ENCODE measurements at regions not wholly inside any gene's neighbourhood (a gene's known extent, or its start where the extent isn't known, plus 50 kb on each side); places are given as distances from the start of the nearest gene placed in this dataset.

DNA sequence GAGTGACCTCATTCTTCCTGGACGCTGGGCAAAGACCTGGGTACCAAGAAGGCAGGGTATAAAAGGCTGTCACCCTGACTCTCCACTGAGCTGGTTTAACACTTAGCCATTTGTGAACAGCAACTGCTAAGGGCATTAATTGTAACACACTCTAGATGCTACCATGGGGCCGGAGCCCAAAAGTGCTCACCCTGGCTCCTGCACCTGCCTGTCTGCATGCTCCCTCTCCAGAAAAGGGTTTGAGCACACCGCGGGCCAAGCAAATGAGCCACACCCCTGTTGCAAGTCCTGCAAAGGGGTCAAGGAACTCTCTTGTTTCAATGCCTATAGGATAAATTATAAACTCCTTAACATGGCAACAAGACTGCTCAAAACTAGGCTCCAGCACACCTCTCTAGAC is 114.8 kb downstream of the TEX36 start:
- H3K9ac ChIP-seq (ENCODE audit: low read length): no peak overlapping the region
- no peak for ATAC-seq
- no peak overlapping the region for H3K4me3 ChIP-seq (replicated peaks in 1 of 2; ENCODE audit: low read depth in 1 of 2, low read length in 2 of 2)
- CTCF ChIA-PET: no interaction called here
- H3K9me2 ChIP-seq (ENCODE audit: insufficient read depth): no peaks in the 10 kb centered on the region
- no peaks in the 10 kb centered on the region for H3K27me3 ChIP-seq (ENCODE audit: insufficient read depth, low read length)
- intact Hi-C loops (cut with micrococcal nuclease): no loop called here
- H4K20me1 ChIP-seq (ENCODE audit: insufficient read depth): no peaks in the 10 kb centered on the region
- no TSS peak for BruUV-seq (replicated peaks)
- no peaks in the 10 kb centered on the region for H3K36me3 ChIP-seq (ENCODE audit: control insufficient read depth in 1 of 2, insufficient read depth in 2 of 2, low read length in 2 of 2)
- no peak overlapping the region for H2AFZ ChIP-seq (ENCODE audit: low read depth, low read length, poor library complexity, severe bottlenecking)
- no peaks in the 10 kb centered on the region for H3K4me1 ChIP-seq (ENCODE audit: control insufficient read depth in 1 of 2, insufficient read depth in 2 of 2, low read length in 2 of 2)
- TF ChIP-seq, protein P1, sequence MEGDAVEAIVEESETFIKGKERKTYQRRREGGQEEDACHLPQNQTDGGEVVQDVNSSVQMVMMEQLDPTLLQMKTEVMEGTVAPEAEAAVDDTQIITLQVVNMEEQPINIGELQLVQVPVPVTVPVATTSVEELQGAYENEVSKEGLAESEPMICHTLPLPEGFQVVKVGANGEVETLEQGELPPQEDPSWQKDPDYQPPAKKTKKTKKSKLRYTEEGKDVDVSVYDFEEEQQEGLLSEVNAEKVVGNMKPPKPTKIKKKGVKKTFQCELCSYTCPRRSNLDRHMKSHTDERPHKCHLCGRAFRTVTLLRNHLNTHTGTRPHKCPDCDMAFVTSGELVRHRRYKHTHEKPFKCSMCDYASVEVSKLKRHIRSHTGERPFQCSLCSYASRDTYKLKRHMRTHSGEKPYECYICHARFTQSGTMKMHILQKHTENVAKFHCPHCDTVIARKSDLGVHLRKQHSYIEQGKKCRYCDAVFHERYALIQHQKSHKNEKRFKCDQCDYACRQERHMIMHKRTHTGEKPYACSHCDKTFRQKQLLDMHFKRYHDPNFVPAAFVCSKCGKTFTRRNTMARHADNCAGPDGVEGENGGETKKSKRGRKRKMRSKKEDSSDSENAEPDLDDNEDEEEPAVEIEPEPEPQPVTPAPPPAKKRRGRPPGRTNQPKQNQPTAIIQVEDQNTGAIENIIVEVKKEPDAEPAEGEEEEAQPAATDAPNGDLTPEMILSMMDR (IDR thresholded peaks at IDR 0.05 in 2 of 3, conservative IDR thresholded peaks at IDR 0.05 in 1 of 3; ENCODE audit: borderline replicate concordance in 1 of 3, insufficient read depth in 1 of 3, low read depth in 2 of 3, low read length in 2 of 3): no peak
- TF ChIP-seq SIN3A (IDR thresholded peaks at IDR 0.05; ENCODE audit: low read depth) (no peak), ELF1 (IDR thresholded peaks at IDR 0.05; ENCODE audit: borderline replicate concordance, low read depth) (no peak), ZNF274 (IDR thresholded peaks at IDR 0.05; ENCODE audit: low read depth, low read length) (no peak), EZH2 (IDR thresholded peaks at IDR 0.05) (no peak), RAD21 (IDR thresholded peaks at IDR 0.05; ENCODE audit: low read depth) (no peak), ZFX (IDR thresholded peaks at IDR 0.05) (no peak)
- H3K79me2 ChIP-seq (ENCODE audit: insufficient read depth, low read length): no peaks in the 10 kb centered on the region
- RAD21 ChIA-PET (ENCODE audit: low non-redundant PET in 1 of 2, low total read pairs in 2 of 2, uncharacterized antibody in 2 of 2, unreplicated experiment in 2 of 2): no interaction called here
- H3K27ac ChIP-seq (ENCODE audit: low read depth, low read length): no peak overlapping the region
- POLR2A ChIA-PET: no interaction called here
- no peaks in the 10 kb centered on the region for H3K9me3 ChIP-seq (ENCODE audit: control insufficient read depth in 1 of 2, insufficient read depth in 1 of 2, low read depth in 1 of 2, low read length in 2 of 2)
- no peak for DNase-seq (ENCODE audit: low read depth, low spot score)
- no peak overlapping the region for H3K4me2 ChIP-seq (ENCODE audit: low read length)

GRCh38 chr10:125567529-125567928 is 115.4 kb downstream of the TEX36 start:
- no peaks in the 10 kb centered on the region for H3K79me2 ChIP-seq (ENCODE audit: insufficient read depth, low read length)
- no TSS peak for BruUV-seq (replicated peaks)
- no peaks in the 10 kb centered on the region for H3K9me3 ChIP-seq (ENCODE audit: control insufficient read depth in 1 of 2, insufficient read depth in 1 of 2, low read depth in 1 of 2, low read length in 2 of 2)
- ChIA-PET POLR2A (no interaction called here), RAD21 (ENCODE audit: low non-redundant PET in 1 of 2, low total read pairs in 2 of 2, uncharacterized antibody in 2 of 2, unreplicated experiment in 2 of 2) (no interaction called here), CTCF (no interaction called here)
- no peaks in the 10 kb centered on the region for H4K20me1 ChIP-seq (ENCODE audit: insufficient read depth)
- no peak overlapping the region for H2AFZ ChIP-seq (ENCODE audit: low read depth, low read length, poor library complexity, severe bottlenecking)
- intact Hi-C loops (cut with micrococcal nuclease): no loop called here
- no peaks in the 10 kb centered on the region for H3K27me3 ChIP-seq (ENCODE audit: insufficient read depth, low read length)
- H3K4me1 ChIP-seq (ENCODE audit: control insufficient read depth in 1 of 2, insufficient read depth in 2 of 2, low read length in 2 of 2): no peaks in the 10 kb centered on the region
- DNase-seq (ENCODE audit: low read depth, low spot score): no peak
- no peak overlapping the region for H3K4me2 ChIP-seq (ENCODE audit: low read length)
- H3K4me3 ChIP-seq (replicated peaks in 1 of 2; ENCODE audit: low read depth in 1 of 2, low read length in 2 of 2): no peak overlapping the region
- H3K9me2 ChIP-seq (ENCODE audit: insufficient read depth): no peaks in the 10 kb centered on the region
- ATAC-seq: no peak
- H3K36me3 ChIP-seq (ENCODE audit: control insufficient read depth in 1 of 2, insufficient read depth in 2 of 2, low read length in 2 of 2): no peaks in the 10 kb centered on the region
- H3K9ac ChIP-seq (ENCODE audit: low read length): no peak overlapping the region
- H3K27ac ChIP-seq (ENCODE audit: low read depth, low read length): no peak overlapping the region
- no peak for TF ChIP-seq EGR1 (IDR thresholded peaks at IDR 0.05; ENCODE audit: low read depth)
- TF ChIP-seq JUND (IDR thresholded peaks at IDR 0.05): no peak
- TF ChIP-seq, protein P2, sequence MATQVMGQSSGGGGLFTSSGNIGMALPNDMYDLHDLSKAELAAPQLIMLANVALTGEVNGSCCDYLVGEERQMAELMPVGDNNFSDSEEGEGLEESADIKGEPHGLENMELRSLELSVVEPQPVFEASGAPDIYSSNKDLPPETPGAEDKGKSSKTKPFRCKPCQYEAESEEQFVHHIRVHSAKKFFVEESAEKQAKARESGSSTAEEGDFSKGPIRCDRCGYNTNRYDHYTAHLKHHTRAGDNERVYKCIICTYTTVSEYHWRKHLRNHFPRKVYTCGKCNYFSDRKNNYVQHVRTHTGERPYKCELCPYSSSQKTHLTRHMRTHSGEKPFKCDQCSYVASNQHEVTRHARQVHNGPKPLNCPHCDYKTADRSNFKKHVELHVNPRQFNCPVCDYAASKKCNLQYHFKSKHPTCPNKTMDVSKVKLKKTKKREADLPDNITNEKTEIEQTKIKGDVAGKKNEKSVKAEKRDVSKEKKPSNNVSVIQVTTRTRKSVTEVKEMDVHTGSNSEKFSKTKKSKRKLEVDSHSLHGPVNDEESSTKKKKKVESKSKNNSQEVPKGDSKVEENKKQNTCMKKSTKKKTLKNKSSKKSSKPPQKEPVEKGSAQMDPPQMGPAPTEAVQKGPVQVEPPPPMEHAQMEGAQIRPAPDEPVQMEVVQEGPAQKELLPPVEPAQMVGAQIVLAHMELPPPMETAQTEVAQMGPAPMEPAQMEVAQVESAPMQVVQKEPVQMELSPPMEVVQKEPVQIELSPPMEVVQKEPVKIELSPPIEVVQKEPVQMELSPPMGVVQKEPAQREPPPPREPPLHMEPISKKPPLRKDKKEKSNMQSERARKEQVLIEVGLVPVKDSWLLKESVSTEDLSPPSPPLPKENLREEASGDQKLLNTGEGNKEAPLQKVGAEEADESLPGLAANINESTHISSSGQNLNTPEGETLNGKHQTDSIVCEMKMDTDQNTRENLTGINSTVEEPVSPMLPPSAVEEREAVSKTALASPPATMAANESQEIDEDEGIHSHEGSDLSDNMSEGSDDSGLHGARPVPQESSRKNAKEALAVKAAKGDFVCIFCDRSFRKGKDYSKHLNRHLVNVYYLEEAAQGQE (IDR thresholded peaks at IDR 0.05; ENCODE audit: low read depth): no peak
- no peak for TF ChIP-seq TCF7L2 (IDR thresholded peaks at IDR 0.05; ENCODE audit: borderline replicate concordance, extremely low read depth, insufficient read depth, insufficient read length)
- TF ChIP-seq ZBTB33 (IDR thresholded peaks at IDR 0.05; ENCODE audit: extremely low read depth, insufficient replicate concordance, low read length): no peak
- TF ChIP-seq ELF1 (IDR thresholded peaks at IDR 0.05; ENCODE audit: borderline replicate concordance, low read depth): no peak
- no peak for TF ChIP-seq FOSL1 (IDR thresholded peaks at IDR 0.05; ENCODE audit: low read depth)
- no peak for TF ChIP-seq ZNF274 (IDR thresholded peaks at IDR 0.05; ENCODE audit: low read depth, low read length)
- no peak for TF ChIP-seq POLR2A (IDR thresholded peaks at IDR 0.05; ENCODE audit: borderline replicate concordance, extremely low read depth, insufficient read depth, insufficient read length)
- TF ChIP-seq SP1 (IDR thresholded peaks at IDR 0.05; ENCODE audit: low read depth): no peak

All from HCT116 (cell line).